Middle frontal gyrus (tissue), 1 donor: ENCODE measurements at regions not wholly inside any gene's neighbourhood (a gene's known extent, or its start where the extent isn't known, plus 50 kb on each side); places are given as distances from the start of the nearest gene placed in this dataset.
"Not testable (repeated sequence)": the region's sequence is repeated elsewhere in the genome, so short reads cannot be mapped to it uniquely, and the experiment has no call there.

ENCODE experiments used
- DNase-seq: peaks from one replicate; pipeline ENCODE4 v3.0.0-alpha.2; 2015; ENCODE audit warnings: low spot score; ENCODE audit errors: extremely low spot score

GRCh38 chr7:156590212-156590611, 50.4 kb upstream of the RNF32 start:
- no peak for DNase-seq

- no peak for DNase-seq
These were observed 50.8 kb upstream of the RNF32 start for GRCh38 chr7:156589808-156590207.

DNA sequence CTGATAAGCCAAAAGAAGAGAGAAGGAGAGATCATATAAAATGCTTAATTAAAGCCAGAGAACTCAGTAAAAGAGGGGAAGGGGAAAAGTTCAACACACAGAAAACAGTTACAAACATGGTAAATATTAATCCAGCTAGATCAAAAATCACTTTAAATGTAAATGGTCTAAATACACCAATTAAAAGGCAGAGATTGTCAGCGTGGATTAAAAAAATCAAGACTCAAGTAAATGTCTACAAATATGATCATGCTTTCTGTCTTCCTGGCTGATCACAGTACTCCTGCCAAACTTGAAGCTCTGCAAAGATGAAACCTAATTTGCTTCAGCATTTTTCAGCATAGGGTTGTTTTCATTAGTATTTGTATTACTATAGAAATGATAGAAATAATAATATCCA, 54.6 kb upstream of the RNF32 start:
- no peak for DNase-seq

GRCh38 chr7:156585025-156585648, 55.4 kb upstream of the RNF32 start:
- no peak for DNase-seq

- DNase-seq, result no peak
These were observed 57.9 kb upstream of the RNF32 start for GRCh38 chr7:156582591-156583123.

DNA sequence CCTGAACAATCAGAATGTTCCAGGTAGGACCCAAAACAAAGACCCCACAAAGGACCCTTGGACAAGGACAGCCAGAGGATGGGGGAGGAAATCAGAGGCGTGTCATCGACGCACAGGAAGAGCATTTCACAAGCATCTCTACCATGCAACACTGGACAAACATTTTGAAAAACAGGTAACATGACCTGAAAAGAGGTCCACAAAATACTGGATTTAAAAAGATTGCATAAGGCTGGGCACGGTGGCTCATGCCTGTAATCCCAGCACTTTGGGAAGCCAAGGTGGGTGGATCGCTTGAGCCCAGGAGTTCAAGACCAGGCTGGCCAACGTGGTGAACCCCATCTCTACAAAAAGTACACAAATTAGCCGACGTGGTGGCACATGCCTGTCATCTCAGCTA, 60.5 kb upstream of the RNF32 start:
- DNase-seq, result no peak

DNA sequence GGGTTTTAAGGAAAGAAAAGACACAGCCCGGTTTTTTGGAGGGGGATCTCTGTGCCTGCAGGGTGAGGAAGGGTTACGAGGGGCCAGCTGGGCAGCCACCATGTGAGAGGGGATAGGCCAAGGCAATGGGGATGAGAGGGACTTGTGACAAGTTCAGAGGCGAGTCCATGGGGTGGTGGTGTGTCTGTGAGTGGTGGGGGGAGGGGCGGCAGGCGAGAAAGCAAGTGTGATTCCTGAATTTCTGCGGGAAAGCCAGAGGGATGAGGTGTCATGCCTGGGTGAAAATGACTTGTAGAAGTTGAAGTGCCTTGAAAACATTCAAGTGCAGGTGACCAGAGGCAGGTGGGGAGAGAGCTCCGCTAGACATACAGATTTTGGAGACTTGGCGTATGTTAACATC, 61.0 kb upstream of the RNF32 start:
- no peak for DNase-seq

DNA sequence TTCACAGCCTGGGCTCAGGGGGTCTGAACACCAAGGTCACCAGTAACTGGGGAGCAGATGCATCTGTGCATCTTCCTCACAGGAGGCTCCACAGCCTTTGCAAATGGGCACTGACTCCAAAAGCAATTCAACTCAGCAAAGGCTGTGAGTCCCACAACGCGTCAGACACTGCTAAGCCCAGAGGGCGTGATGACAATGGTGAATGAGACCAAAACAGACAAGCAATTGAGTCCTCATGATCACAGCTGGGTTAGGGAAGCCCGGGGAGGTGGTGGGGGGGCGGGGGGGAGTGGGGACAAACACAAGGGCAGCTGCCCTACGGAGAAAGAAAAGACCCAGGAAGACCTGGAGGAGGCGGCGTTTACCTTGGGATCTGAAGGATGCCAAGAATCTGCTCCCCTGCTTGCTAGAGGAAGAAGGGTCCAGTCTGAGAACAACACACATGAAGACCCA, 61.6 kb upstream of the RNF32 start:
- DNase-seq, result peak; percentile 62

GRCh38 chr7:156578578-156578940, 62.0 kb upstream of the RNF32 start:
- no peak for DNase-seq

- peak; percentile 8 for DNase-seq
These were observed 62.7 kb upstream of the RNF32 start for GRCh38 chr7:156577645-156578577.

GRCh38 chr7:156576216-156577058, 64.1 kb upstream of the RNF32 start:
- DNase-seq, result no peak

GRCh38 chr7:156568258-156568657, 72.3 kb upstream of the RNF32 start:
- DNase-seq, result no peak

DNA sequence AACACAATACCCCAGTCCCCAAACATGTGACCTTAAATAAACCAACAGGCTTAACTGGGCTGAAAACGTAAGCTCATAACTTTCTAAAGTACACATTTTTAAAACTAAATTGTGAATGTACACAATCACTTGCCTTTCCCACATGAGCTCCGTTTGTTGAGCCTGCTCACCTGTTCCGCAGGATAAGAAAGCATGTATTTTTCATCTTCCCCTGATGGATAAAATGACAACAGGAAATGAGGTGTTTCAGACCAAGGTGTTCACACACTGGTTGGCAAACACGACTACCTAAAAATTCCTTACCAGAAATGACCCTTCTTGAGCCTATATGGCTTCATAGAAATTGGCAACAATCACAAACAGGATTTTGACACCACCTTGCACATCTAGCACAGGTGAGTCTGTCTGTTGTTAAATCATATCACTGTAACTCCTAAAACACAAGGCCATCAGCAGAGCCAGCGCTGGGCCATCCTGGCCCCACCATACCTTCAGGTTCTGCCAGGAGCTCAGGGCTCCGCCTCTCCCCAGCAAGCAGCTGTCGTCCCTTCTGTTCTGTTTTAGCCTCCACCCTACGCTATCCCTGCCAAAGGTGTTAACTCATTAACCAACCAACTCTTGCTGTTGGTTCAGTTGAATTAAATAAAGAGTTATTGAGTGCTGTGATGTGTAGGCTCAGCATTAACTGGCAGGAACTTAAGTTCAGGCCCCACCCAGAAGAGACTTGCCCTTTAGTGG, 73.6 kb upstream of the RNF32 start:
- no peak for DNase-seq

- DNase-seq, result not testable (repeated sequence)
These were observed 75.6 kb upstream of the RNF32 start for GRCh38 chr7:156565002-156565401.

DNA sequence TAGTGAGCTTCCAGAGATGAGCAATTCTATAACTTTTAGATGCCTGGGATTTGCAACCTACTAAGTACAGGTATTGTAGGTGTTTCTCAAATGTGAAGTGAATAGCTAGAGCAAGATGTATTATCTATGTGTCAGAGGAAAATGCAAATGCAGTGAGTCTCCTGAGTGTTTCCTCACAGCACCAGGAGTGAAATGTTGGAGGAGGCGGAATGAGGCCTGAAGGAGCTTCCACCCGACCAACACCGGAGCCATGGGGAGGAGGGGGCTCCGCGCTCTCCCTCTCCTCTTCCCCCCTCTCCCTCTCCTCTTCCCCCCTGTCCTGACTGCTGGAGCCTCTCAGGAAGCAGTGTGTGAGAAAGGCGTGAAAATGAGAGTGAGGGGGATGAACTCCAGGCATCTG, 79.9 kb upstream of the RNF32 start:
- no peak for DNase-seq

GRCh38 chr7:156560075-156560474, 80.5 kb upstream of the RNF32 start:
- no peak for DNase-seq

DNA sequence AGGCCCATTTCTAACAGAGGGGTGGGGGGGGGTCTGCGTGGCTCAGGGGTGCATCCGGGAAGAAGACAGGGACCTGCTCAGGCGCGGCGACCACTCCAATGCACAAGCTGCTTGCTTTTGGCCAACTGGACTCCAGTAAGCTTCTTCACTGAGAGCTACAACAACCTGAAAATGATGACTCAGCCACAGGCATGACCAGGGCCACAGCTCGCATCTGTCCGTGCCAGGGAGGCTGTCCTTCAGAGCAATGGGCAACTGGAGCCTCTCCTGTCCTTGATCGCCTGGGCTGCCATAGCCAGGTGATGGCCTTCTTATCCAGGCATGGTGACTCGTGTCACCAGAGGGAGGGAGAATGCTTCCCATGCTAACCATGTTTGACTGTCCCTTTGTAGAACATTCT, 81.6 kb upstream of the RNF32 start:
- no peak for DNase-seq

DNA sequence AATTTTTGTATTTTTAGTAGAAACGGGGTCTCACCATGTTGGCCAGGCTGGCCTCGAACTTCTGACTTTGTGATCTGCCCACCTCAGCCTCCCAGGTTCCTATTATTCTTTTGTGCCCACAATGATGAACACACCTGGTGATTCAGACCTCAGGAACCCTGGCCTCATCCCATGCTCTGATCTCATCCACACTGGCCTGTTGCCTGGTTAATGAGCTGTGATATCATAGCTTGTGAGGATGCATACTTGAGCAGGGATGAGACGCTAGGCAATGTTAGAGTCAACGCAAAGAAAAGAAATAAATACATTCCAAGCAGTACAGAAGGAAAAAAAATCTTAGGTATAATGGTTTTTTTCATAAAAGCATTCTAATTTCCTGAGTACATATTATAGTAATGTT, 82.4 kb upstream of the RNF32 start:
- DNase-seq, result no peak

- no peak for DNase-seq
These were observed 84.5 kb upstream of the RNF32 start for GRCh38 chr7:156556083-156556482.

GRCh38 chr7:156554488-156554887, 86.1 kb upstream of the RNF32 start:
- no peak for DNase-seq

DNA sequence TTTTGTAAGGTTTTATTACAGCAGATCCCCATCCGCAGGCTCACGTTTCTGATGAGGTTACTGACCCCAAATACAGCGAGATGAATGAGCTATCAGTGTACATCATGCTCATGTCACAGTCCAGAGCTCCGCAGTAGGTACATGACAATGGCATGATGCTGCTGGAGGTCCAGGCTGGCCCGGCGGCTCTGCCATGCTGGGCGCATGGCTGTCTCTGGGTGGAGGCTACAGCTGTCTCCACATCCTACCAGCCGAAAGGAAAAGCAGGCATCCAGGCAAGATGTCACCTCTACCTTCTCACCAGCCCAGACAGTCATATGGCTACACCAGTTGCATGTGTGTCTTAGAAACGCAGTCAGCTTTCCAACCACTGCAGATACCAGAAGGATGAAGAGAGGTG, 90.9 kb upstream of the RNF32 start:
- no peak for DNase-seq
